HG03571 (cell line): ENCODE measurements at regions not wholly inside any gene's neighbourhood (a gene's known extent, or its start where the extent isn't known, plus 50 kb on each side); places are given as distances from the start of the nearest gene placed in this dataset.

Experiments
- ATAC-seq: cut with Tn5 transposase; IDR thresholded peaks from one replicate; pipeline ENCODE4 v1.9.1; 2021; ENCODE audit not compliant: unreplicated experiment

DNA sequence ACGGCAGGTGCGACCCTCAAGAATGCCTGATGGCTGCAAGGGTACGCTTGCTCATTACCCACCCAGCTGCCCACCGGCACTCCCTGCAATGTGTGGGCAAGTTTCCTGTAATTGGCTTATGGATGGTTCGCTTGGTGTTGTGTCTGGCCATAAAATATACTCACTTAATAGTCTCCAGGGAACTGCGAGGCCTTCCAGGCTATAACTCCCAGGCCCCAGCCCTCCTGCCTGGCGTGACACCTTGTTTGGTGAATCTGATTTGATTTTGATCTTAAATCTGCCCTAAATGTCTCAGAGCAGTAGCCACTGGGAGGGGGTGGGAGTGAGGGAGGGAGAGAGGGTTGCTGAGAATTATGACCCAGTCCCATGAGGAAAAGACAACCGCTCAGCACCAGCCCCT is 572.2 kb downstream of the BUD13 start:
- no peak for ATAC-seq

GRCh38 chr11:116199182-116199581 is 573.6 kb downstream of the BUD13 start:
- ATAC-seq = no peak

DNA sequence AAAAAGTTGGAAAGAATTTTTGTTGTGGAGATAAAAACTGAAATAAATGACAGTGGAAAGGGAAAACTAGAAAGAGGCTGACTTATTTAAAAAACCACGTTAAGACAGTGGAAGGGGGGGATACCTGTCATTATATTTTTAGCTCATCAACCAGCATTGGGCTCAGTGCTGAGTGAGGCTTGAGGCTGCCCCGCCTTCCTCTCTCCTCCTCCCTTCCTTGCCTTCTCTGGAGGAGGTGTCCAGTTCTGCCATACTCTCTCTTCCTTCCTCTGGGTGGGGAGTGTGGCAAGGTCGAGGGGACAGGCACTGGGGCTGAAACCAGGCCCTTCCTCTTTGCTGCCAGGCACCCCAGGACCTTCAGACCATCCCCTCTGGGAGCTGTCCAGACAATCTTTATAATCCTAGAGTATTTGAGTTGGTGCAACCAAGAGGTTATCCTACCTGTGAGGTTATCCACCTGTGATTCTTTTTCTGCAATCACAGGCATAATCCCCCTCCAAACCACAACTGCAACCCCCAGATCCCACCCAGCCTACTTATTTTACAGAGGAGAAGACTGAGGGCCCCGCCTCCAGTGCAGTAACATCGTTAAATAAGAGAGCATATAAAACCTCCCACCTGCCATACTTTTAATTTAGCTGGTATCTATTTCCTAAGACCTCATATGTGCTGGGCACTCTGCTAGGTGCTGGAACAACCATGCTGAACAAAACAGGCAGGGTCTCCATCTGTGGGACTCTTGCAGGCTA is 578.5 kb downstream of the BUD13 start:
- no peak for ATAC-seq

- ATAC-seq = no peak
Measured at GRCh38 chr11:116193321-116194131, 579.3 kb downstream of the BUD13 start.

GRCh38 chr11:116192509-116193210 is 580.1 kb downstream of the BUD13 start:
- no peak for ATAC-seq

- ATAC-seq = no peak
Measured at GRCh38 chr11:116190861-116191260, 581.9 kb downstream of the BUD13 start.

- ATAC-seq = no peak
Measured at GRCh38 chr11:116189408-116190170, 583.2 kb downstream of the BUD13 start.

- ATAC-seq = no peak
Measured at GRCh38 chr11:116188350-116188749, 584.4 kb downstream of the BUD13 start.

DNA sequence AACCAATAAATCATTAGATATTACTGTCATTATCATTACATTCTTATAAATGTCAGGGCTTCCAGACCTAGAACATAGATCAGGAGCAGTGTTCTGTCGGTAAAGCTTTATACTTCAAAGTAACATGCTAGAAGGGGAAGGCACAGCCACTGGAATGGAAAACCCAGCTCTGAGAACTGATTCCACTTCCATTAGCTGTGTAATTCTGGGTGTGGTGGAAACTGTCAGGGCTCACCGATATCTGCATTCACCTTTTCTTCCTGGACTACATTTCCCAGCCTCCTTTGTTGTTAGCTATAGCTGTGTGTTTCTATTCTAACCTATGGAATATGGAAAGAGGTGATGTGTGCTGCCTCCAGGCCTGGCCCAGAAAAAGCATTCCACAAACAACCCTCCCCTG is 585.8 kb downstream of the BUD13 start:
- ATAC-seq = no peak

DNA sequence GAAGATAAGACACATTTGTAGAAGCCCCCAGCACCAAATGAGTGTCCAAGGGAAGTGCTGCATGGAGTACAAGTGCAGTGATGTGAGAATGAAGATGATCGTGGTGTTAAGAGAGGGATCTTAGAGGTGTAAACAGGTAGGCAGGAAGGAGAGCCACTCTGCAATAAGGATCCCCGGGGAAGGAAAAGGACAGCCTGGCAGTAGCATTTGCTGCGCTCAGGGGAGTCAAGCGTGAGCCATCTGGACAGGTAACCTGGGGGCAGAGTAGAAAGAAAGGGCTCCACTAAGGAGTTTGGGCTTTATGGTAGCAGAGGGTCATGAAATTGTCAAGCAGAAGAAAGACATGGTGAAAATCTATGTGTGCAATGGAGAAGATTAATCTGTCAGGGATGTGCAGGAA is 587.2 kb downstream of the BUD13 start:
- no peak for ATAC-seq

- no peak for ATAC-seq
Measured at GRCh38 chr11:116184763-116185162, 588.0 kb downstream of the BUD13 start.

- ATAC-seq = no peak
Measured at GRCh38 chr11:116182356-116182966, 590.3 kb downstream of the BUD13 start.

GRCh38 chr11:116180806-116181600 is 591.8 kb downstream of the BUD13 start:
- no peak for ATAC-seq

GRCh38 chr11:116179401-116179800 is 593.4 kb downstream of the BUD13 start:
- ATAC-seq = no peak

- no peak for ATAC-seq
Measured at GRCh38 chr11:116177521-116178210, 595.1 kb downstream of the BUD13 start.

DNA sequence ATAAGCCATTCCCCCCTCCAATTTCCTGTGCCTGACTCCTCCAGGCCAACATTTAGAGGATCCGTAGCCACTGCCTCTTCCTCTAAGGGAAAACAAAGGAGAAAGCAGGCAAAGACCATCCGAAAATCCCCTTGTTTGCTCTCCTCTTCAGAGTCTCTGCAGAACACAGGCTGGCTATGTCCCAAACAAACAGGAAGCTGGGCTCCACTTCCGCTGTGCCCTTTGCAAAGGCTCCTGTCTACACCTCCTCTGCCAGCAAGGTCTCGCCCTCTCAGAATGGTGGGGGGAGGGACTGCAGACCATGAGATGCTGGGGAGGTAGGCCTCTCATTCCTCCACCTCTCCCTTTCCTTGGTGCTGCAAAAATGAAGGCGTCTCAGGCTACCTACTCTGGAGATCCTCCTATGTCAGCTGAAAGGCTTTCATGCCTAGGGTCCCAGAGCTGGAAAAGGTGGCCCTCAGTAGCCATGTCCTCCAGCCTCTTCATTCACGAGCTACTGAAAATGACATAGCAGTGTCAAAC is 596.2 kb downstream of the BUD13 start:
- no peak for ATAC-seq

- ATAC-seq = no peak
Measured at GRCh38 chr11:116175707-116176106, 597.1 kb downstream of the BUD13 start.

DNA sequence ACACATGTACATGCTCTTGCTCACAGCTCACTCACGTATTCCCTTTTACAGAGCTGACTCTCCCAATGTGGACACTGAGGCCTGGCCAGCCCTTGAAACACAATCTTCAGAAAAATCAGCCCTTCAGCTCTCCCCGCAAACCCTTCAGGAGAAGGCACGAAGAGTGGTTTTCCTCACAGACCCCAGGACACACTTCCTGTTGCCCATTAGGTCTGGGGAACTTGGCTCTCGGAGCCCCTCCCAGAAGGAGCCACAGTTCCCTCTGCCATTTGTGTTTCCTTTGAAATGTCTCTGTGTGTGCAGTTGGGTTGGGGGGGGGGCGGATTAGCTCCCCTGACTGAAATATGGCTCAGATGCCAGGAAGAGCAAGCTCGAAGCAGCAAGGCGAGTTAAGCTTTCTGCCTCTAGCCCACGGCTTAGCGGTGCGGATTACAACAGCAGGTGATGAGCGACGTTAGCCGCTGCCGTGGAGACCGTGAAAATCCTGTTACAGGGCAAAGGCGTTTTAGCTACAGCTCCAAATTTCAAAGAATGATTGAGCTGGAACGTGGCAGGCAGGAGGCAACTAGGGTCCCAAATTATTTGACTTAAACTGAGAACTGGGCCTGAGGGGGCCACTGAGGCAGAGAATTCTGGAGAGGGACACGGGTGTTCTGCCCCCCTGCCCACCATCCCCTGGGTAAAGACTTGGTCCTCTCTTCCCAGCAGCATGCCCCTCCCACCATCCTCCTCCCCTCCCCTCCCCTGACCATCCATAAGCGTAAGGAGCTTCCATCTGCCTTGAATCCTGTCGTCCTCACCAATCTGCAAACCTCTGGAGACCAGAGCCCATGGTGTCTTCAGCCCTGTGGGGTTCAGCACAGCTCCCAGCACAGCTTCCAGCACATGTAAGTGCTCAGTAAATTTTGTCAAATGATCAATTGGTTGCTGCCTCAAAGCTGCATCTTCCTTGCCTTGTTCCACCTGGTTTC is 598.6 kb downstream of the BUD13 start:
- ATAC-seq = no peak
